ENCODE measurements at regions not wholly inside any gene's neighbourhood (a gene's known extent, or its start where the extent isn't known, plus 50 kb on each side); places are given as distances from the start of the nearest gene placed in this dataset.
A peak's percentile ranks its signal among the peaks of the same experiment; 100 is the strongest.
"Not testable (repeated sequence)": the region's sequence is repeated elsewhere in the genome, so short reads cannot be mapped to it uniquely, and the experiment has no call there.

GRCh38 chr14:71346685-71347084 is 439.4 kb downstream of the PCNX1 start:
- DNase-seq (ENCODE audit: low spot score in 2 of 2), result no peak
- peaks cover 48% of the 10 kb centered on the region for H3K4me1 Mint-ChIP-seq
- peaks cover 15% of the 10 kb centered on the region for H3K36me3 Mint-ChIP-seq
- H3K4me3 Mint-ChIP-seq, result peak overlapping the region; percentile 65
- H3K27me3 Mint-ChIP-seq, result no peaks in the 10 kb centered on the region
- ATAC-seq (ENCODE audit: low read depth), result peak; percentile 42
- H3K9me3 Mint-ChIP-seq, result no peaks in the 10 kb centered on the region
- H3K27ac Mint-ChIP-seq, result peak overlapping the region; percentile 79

GRCh38 chr14:71348394-71348793 is 441.1 kb downstream of the PCNX1 start:
- H3K27me3 Mint-ChIP-seq, result no peaks in the 10 kb centered on the region
- H3K9me3 Mint-ChIP-seq, result no peaks in the 10 kb centered on the region
- H3K4me1 Mint-ChIP-seq, result peaks cover 52% of the 10 kb centered on the region
- ATAC-seq (ENCODE audit: low read depth) (peak; percentile 71), DNase-seq (ENCODE audit: low spot score in 2 of 2) (no peak)
- H3K27ac Mint-ChIP-seq, result peak overlapping the region; percentile 54
- H3K36me3 Mint-ChIP-seq, result peaks cover 24% of the 10 kb centered on the region
- peak overlapping the region; percentile 41 for H3K4me3 Mint-ChIP-seq

- Mint-ChIP-seq H3K4me3 (no peak overlapping the region), H3K27ac (peak overlapping the region; percentile 54)
- peak; percentile 61 for ATAC-seq (ENCODE audit: low read depth)
Observed at GRCh38 chr14:71348817-71349216, 441.6 kb downstream of the PCNX1 start.

GRCh38 chr14:71354142-71354541 is 446.9 kb downstream of the PCNX1 start:
- DNase-seq (ENCODE audit: low spot score in 2 of 2) (no peak), ATAC-seq (ENCODE audit: low read depth) (no peak)
- Mint-ChIP-seq H3K4me1 (peaks cover 57% of the 10 kb centered on the region), H3K9me3 (peaks cover 2% of the 10 kb centered on the region), H3K27me3 (no peaks in the 10 kb centered on the region), H3K36me3 (peaks cover 15% of the 10 kb centered on the region), H3K4me3 (no peak overlapping the region), H3K27ac (peak overlapping the region; percentile 92)

More at GRCh38 chr14:71348817-71349216, 441.6 kb downstream of the PCNX1 start:
- no peak for DNase-seq (ENCODE audit: low spot score in 2 of 2)
- peaks cover 25% of the 10 kb centered on the region for H3K36me3 Mint-ChIP-seq
- H3K9me3 Mint-ChIP-seq, result no peaks in the 10 kb centered on the region
- peaks cover 48% of the 10 kb centered on the region for H3K4me1 Mint-ChIP-seq
- H3K27me3 Mint-ChIP-seq, result no peaks in the 10 kb centered on the region

- Mint-ChIP-seq H3K27me3 (no peaks in the 10 kb centered on the region), H3K4me1 (peaks cover 56% of the 10 kb centered on the region), H3K27ac (peak overlapping the region; percentile 92), H3K4me3 (no peak overlapping the region), H3K36me3 (peaks cover 20% of the 10 kb centered on the region), H3K9me3 (peaks cover 6% of the 10 kb centered on the region)
- DNase-seq (ENCODE audit: low spot score in 2 of 2) (no peak), ATAC-seq (ENCODE audit: low read depth) (no peak)
Observed at GRCh38 chr14:71354801-71355200, 447.5 kb downstream of the PCNX1 start.

GRCh38 chr14:71355324-71356201 is 448.3 kb downstream of the PCNX1 start:
- peak in 1 of 2 donors; percentile 52 for DNase-seq (ENCODE audit: low spot score in 2 of 2)
- H3K4me3 Mint-ChIP-seq, result peak overlapping the region; percentile 53
- no peaks in the 10 kb centered on the region for H3K27me3 Mint-ChIP-seq
- H3K9me3 Mint-ChIP-seq, result peaks cover 7% of the 10 kb centered on the region
- peaks cover 59% of the 10 kb centered on the region for H3K4me1 Mint-ChIP-seq
- peak overlapping the region; percentile 92 for H3K27ac Mint-ChIP-seq
- ATAC-seq (ENCODE audit: low read depth), result peak; percentile 85
- peaks cover 21% of the 10 kb centered on the region for H3K36me3 Mint-ChIP-seq

GRCh38 chr14:71358209-71358931 is 451.1 kb downstream of the PCNX1 start:
- peak in 1 of 2 donors; percentile 11 for DNase-seq (ENCODE audit: low spot score in 2 of 2)
- Mint-ChIP-seq H3K27me3 (no peaks in the 10 kb centered on the region), H3K9me3 (peaks cover 7% of the 10 kb centered on the region), H3K4me3 (peak overlapping the region; percentile 41), H3K36me3 (peaks cover 12% of the 10 kb centered on the region), H3K4me1 (peaks cover 61% of the 10 kb centered on the region), H3K27ac (peak overlapping the region; percentile 92)
- peak; percentile 47 for ATAC-seq (ENCODE audit: low read depth)

- not testable (repeated sequence) for DNase-seq (ENCODE audit: low spot score in 2 of 2); H3K27me3 Mint-ChIP-seq; H3K36me3 Mint-ChIP-seq; H3K9me3 Mint-ChIP-seq; ATAC-seq (ENCODE audit: low read depth)
- peak overlapping the region; percentile 92 for H3K27ac Mint-ChIP-seq
- peaks cover 64% of the 10 kb centered on the region for H3K4me1 Mint-ChIP-seq
- peak overlapping the region; percentile 5 for H3K4me3 Mint-ChIP-seq
Observed at GRCh38 chr14:71358932-71359421, 451.7 kb downstream of the PCNX1 start.

GRCh38 chr14:71359823-71360222 is 452.6 kb downstream of the PCNX1 start:
- ATAC-seq (ENCODE audit: low read depth), result no peak
- Mint-ChIP-seq H3K9me3 (peaks cover 7% of the 10 kb centered on the region), H3K4me3 (peak overlapping the region; percentile 52), H3K27me3 (no peaks in the 10 kb centered on the region), H3K27ac (peak overlapping the region; percentile 92), H3K36me3 (peaks cover 9% of the 10 kb centered on the region), H3K4me1 (peaks cover 63% of the 10 kb centered on the region)
- DNase-seq (ENCODE audit: low spot score in 2 of 2), result no peak

GRCh38 chr14:71361336-71361735 is 454.1 kb downstream of the PCNX1 start:
- peaks cover 54% of the 10 kb centered on the region for H3K4me1 Mint-ChIP-seq
- H3K4me3 Mint-ChIP-seq, result peak overlapping the region; percentile 66
- peaks cover 9% of the 10 kb centered on the region for H3K36me3 Mint-ChIP-seq
- ATAC-seq (ENCODE audit: low read depth) (no peak), DNase-seq (ENCODE audit: low spot score in 2 of 2) (no peak)
- H3K27me3 Mint-ChIP-seq, result no peaks in the 10 kb centered on the region
- H3K9me3 Mint-ChIP-seq, result peaks cover 7% of the 10 kb centered on the region
- peak overlapping the region; percentile 92 for H3K27ac Mint-ChIP-seq

GRCh38 chr14:71361874-71362273 is 454.6 kb downstream of the PCNX1 start:
- Mint-ChIP-seq H3K4me3 (peak overlapping the region; percentile 14), H3K27ac (peak overlapping the region; percentile 92), H3K27me3 (no peaks in the 10 kb centered on the region), H3K4me1 (peaks cover 52% of the 10 kb centered on the region), H3K9me3 (peaks cover 7% of the 10 kb centered on the region), H3K36me3 (peaks cover 9% of the 10 kb centered on the region)
- no peak for ATAC-seq (ENCODE audit: low read depth)
- no peak for DNase-seq (ENCODE audit: low spot score in 2 of 2)

- Mint-ChIP-seq H3K4me1 (peaks cover 48% of the 10 kb centered on the region), H3K27me3 (no peaks in the 10 kb centered on the region), H3K9me3 (peaks cover 7% of the 10 kb centered on the region), H3K27ac (peak overlapping the region; percentile 92), H3K4me3 (peak overlapping the region; percentile 8), H3K36me3 (peaks cover 9% of the 10 kb centered on the region)
- ATAC-seq (ENCODE audit: low read depth), result no peak
- DNase-seq (ENCODE audit: low spot score in 2 of 2), result no peak
Observed at GRCh38 chr14:71362282-71362681, 455.0 kb downstream of the PCNX1 start.

GRCh38 chr14:71362920-71363584 is 455.8 kb downstream of the PCNX1 start:
- peak overlapping the region; percentile 92 for H3K27ac Mint-ChIP-seq

More at GRCh38 chr14:71362920-71363584, 455.8 kb downstream of the PCNX1 start:
- peak in 1 of 2 donors; percentile 52 for DNase-seq (ENCODE audit: low spot score in 2 of 2)
- Mint-ChIP-seq H3K4me1 (peaks cover 47% of the 10 kb centered on the region), H3K36me3 (peaks cover 9% of the 10 kb centered on the region), H3K9me3 (peaks cover 7% of the 10 kb centered on the region), H3K4me3 (peak overlapping the region; percentile 67), H3K27me3 (no peaks in the 10 kb centered on the region)
- ATAC-seq (ENCODE audit: low read depth), result peak; percentile 82
